ENCODE measurements at regions not wholly inside any gene's neighbourhood (a gene's known extent, or its start where the extent isn't known, plus 50 kb on each side); places are given as distances from the start of the nearest gene placed in this dataset.

DNA sequence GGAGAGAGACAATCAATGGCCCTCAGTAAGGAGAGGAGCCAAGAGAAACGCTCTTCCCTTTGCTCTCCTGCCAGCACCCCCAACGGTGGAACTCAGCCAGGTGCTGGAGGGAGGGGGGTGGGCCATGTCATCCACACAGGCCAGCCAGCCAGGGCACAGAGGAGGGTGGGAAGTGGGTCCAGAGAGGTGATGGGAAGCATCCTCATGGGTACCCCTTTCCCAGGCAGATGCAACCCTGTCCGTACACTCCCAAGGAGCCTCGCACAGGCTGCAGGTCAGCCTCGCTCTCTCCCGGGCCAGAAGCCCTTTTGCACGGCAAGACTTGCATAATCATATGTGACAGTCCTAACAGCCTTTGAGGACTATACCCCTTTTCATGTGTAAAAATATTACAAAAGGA, 142.0 kb upstream of the NAMPT start:
- no peak for FAIRE-seq

GRCh38 chr7:106425017-106425719, 140.4 kb upstream of the NAMPT start:
- FAIRE-seq (peak; percentile 85), DNase-seq (ENCODE audit: insufficient read length, low spot score) (peak; percentile 40)

More for the DNA sequence above, 142.0 kb upstream of the NAMPT start:
- DNase-seq (ENCODE audit: insufficient read length, low spot score) = no peak

DNA sequence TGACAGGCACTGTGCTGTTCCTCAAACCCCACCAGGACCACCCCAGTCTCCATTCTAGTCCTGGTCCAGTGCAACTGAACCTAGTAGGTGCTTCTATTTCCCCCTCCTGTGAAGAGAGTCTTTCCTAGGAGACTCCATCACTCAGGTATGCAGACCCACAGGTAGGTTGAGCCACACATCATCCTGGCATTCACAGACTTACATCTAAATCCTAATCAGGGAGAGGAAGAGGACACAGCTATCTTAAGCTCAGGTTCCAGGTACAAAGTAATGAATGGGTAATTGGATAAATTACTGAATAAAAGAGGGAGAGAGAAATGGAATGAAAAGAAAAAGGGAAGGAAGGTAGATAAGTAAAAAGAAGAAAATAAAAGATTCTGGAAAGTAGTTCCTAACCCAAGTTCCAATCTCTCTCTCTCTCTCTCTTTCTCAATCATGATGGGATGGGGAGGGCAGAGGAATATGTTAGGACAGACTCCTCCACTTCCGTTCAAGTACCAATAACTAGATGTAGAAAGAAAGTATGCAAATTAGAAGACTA, 139.8 kb upstream of the NAMPT start:
- FAIRE-seq (no peak), DNase-seq (ENCODE audit: insufficient read length, low spot score) (no peak)

DNA sequence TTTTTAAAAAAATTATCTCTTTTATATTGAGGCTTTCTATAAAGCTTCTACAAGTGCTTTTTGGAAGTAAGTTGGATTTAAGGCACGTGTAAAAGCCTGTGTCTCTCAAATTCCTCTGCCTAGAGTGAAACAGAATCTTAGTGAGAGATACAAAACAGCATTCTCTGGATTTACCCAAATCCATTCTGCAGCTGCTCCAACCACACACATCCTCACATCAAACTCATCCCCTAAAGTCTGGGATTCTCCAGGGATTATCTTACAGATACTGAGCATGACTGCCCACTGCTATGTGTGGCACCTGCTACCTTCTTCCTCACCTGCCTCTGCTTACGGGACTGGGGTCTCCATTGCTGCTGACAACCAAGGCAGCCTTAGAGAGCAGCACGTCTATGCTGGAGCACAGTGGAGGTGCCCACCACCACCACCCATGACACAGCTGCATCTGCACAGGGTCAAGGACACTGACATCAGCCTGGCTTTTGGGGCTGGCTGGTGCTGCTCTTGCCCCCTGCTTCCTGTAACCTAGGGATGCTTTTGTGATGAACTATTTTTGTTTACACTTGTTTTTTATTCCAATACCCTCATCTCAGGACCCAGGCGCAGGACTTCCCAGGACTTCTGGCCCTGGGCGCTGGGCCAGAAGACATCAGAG, 139.2 kb upstream of the NAMPT start:
- DNase-seq (ENCODE audit: insufficient read length, low spot score) (no peak), FAIRE-seq (no peak)

GRCh38 chr7:106423111-106423510, 138.3 kb upstream of the NAMPT start:
- FAIRE-seq (no peak), DNase-seq (ENCODE audit: insufficient read length, low spot score) (no peak)

DNA sequence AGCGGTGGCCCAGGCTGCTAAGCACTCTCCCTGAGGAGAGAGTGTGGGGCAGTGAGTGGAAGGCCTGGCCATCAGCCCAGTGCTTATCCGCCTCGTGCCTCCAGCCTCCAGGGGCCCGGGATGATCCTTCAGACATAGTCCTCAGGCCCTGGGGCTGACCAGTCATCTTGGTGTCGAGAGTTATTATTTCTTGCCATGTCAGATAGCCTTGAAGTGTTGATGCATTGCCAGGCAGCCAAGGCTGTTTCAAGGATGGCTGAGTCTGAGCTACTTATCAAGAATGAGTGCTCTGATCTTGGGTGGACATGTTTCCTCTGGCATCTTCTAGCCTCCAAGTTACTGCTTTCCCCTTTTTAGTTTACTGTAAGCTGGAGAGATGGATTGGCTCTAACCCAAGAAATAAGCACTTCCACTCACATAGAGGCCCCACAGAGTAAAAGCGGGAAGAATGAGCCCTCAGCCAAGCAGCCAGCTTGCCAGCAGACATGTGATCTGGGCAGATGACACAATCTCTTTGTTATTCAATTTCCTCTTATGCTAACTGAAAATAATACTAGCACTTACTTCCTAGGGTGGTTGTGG, 136.5 kb upstream of the NAMPT start:
- no peak for DNase-seq (ENCODE audit: insufficient read length, low spot score)

DNA sequence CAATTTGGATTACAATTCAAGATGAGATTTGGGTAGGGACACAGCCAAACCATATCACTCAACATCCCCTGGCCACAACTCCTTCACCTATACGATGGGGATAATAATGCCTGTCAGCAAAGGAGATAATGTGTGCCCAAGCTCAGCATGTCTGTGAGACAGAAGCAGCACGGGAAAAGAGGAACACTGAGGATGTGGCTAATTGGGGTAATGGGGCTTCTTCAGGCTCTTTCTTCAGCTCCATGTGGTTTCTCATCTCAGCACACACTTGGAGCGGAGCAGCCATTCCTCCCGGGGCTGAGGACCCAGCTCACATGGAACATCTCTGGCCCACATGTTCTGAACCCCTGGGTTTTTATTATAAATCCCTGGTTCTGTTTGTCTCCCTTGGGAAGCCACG, 136.0 kb upstream of the NAMPT start:
- FAIRE-seq (no peak), DNase-seq (ENCODE audit: insufficient read length, low spot score) (no peak)

More for the DNA sequence above, 136.5 kb upstream of the NAMPT start:
- no peak for FAIRE-seq

GRCh38 chr7:106420210-106420609, 135.4 kb upstream of the NAMPT start:
- DNase-seq (ENCODE audit: insufficient read length, low spot score) (no peak), FAIRE-seq (no peak)

GRCh38 chr7:106419455-106420182, 134.8 kb upstream of the NAMPT start:
- FAIRE-seq (no peak), DNase-seq (ENCODE audit: insufficient read length, low spot score) (no peak)

DNA sequence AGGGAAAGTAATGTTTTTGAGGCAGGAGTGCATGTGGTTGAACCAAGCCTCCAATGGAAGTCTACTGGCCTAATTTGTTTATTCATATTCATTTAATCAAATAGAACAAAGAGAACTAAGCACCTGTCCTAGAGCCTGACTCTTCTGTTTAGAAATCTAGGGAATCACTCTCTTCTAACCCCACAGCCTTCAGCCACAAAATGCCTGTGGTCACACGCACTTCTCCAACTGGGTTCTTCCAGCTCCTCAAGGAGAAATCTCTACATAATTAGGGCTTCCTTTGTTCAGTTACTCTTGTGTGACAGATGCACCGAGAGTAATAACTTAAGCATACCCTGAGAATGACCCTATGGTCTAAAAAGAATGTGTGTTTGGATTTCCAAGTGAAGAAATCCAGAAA, 133.7 kb upstream of the NAMPT start:
- no peak for DNase-seq (ENCODE audit: insufficient read length, low spot score)

DNA sequence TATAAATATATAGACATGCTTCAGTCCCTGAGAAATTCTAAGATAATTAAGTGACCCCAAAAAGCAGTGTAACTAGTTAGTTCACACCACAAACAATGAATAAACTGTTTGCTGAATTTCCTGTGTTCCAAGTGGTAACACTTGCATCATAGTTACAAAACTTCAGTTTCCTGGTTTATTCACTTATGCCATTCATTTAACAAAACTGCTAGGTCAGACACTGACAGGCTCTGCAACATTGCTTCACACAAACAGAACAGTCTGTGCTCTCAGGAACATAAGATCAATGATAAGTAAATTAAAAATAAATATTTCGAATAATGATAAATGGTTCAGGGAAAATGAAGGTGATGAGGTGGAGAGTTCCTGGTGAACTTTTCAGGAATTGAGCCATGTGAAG, 133.3 kb upstream of the NAMPT start:
- DNase-seq (ENCODE audit: insufficient read length, low spot score) = no peak
- FAIRE-seq = no peak

More for the DNA sequence above, 133.7 kb upstream of the NAMPT start:
- FAIRE-seq = no peak

DNA sequence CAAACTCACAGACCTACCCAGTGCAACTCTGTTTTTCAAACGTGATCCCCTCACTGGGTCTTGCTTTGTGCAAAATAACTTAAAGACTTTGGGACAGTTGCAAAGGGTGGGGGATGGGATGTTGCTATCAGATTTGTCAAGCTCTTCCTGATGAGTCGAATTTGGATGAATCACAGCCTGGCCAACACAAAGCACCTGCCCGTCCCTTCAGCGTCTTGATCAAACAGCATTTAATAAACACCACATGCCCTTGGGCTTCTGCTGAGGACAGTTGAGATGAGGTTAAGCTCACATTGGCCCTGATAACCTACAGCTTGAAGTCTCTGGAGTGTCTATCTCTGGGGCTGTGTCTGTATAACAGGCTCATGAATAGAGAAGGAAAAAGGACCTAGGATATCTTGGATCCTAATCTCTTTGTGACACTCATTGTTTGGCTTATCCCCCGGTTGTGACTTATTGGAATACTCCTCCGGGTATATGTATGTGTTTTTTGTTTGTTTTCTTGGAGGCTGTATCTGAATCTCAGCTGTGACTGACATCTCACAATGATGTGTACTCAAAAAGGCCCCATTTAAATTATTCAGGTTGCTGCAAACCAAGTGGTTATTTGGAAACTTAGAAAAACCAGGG, 132.6 kb upstream of the NAMPT start:
- DNase-seq (ENCODE audit: insufficient read length, low spot score) (no peak), FAIRE-seq (no peak)

DNA sequence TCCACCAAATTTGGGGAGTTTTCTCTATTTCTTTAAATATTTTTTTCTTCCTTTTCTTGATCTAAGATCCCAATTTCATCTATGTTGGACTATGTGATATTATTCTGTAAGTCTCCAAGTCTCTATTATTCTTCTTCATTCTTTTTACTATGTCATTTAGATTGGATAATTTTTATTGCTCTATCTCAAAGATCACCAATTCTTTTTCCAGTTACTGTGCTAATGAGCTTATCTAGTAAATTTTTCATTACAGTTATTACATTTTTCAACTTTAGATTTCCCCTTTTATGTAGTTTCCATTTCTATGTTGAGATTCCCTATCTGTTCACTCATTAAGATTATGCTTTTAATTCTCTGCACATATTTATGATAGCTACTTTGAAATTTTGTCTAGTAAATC, 131.6 kb upstream of the NAMPT start:
- DNase-seq (ENCODE audit: insufficient read length, low spot score) = no peak
- FAIRE-seq = no peak

- no peak for DNase-seq (ENCODE audit: insufficient read length, low spot score)
- no peak for FAIRE-seq
Observed at GRCh38 chr7:106415433-106415832, 130.7 kb upstream of the NAMPT start.

- FAIRE-seq = no peak
- DNase-seq (ENCODE audit: insufficient read length, low spot score) = no peak
Observed at GRCh38 chr7:106413446-106413845, 128.7 kb upstream of the NAMPT start.

DNA sequence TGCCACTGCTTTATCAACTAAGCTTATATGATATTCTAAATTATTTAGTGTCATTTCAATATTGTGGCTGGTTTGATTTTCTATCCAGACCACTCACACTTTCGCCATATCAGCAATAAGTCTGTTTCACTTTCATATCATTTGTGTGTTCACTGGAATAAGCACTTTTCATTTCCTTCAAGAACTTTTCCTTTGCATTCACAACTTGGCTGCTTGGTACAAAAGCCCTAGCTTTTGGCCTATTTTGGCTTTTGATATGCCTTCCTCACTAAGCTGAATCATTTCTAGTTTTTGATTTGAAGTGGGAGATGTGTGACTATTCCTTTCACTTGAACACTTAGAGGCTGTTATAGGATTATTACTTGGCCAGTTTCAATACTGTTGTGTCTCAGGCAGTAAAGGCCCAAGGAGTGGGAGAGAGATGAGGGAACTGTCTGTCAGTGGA, 120.9 kb upstream of the NAMPT start:
- FAIRE-seq (peak; percentile 62), DNase-seq (ENCODE audit: insufficient read length, low spot score) (no peak)

DNA sequence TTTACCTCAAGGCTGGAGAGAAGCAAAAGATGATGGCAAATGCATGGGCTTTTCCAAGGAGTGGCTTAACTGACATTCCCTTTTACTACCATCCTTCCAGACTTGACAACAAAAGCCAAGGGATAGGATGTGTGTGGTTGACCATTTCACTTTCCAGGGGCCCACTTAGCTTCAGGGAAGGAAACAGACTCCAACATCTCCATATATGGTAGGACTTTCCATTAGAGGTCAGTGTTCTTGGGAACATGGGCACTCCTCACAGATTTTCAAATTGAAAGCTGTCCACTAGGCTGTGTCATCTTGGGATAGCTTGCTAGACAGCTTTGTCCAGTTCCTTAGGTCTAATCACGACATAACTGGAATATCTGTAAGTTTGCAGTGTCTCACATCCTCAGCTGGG, 118.1 kb upstream of the NAMPT start:
- no peak for FAIRE-seq
- no peak for DNase-seq (ENCODE audit: insufficient read length, low spot score)

- DNase-seq (ENCODE audit: insufficient read length, low spot score) (no peak), FAIRE-seq (no peak)
Observed at GRCh38 chr7:106400923-106401322, 116.1 kb upstream of the NAMPT start.

GRCh38 chr7:106398786-106399185, 114.0 kb upstream of the NAMPT start:
- DNase-seq (ENCODE audit: insufficient read length, low spot score) (no peak), FAIRE-seq (no peak)

GRCh38 chr7:106397994-106398393, 113.2 kb upstream of the NAMPT start:
- no peak for FAIRE-seq

GRCh38 chr7:106394526-106394925, 109.7 kb upstream of the NAMPT start:
- FAIRE-seq (no peak), DNase-seq (ENCODE audit: insufficient read length, low spot score) (no peak)

More at GRCh38 chr7:106397994-106398393, 113.2 kb upstream of the NAMPT start:
- no peak for DNase-seq (ENCODE audit: insufficient read length, low spot score)
